Limb (tissue), 2 donors: ENCODE measurements at regions not wholly inside any gene's neighbourhood (a gene's known extent, or its start where the extent isn't known, plus 50 kb on each side); places are given as distances from the start of the nearest gene placed in this dataset.
"Not testable (repeated sequence)": the region's sequence is repeated elsewhere in the genome, so short reads cannot be mapped to it uniquely, and the experiment has no call there.

Source experiments
- DNase-seq, 2 donors: peaks; one replicate each; pipeline ENCODE4 v3.0.0-alpha.2; 2016; ENCODE audit errors: extremely low spot score in 2 of 2

DNA sequence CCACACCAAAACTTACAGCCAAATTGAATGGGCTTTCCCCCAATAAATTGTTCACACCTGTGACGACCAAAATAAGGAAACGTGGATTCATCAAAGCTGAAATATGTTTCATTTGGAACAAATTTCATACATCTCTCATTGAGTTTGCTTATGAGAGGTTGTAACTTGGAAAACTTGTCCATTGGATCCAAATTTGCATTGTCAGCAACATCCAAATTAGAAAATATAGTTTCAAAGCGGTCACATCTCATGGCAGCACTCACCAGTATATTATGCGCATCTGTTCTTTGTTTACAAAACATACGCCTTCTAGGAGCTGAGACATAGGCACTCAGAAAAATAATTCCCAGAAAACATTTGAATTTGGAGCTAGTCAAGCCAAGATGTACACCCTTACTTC, 1028.2 kb upstream of the USP15 start:
- DNase-seq, result no peak

DNA sequence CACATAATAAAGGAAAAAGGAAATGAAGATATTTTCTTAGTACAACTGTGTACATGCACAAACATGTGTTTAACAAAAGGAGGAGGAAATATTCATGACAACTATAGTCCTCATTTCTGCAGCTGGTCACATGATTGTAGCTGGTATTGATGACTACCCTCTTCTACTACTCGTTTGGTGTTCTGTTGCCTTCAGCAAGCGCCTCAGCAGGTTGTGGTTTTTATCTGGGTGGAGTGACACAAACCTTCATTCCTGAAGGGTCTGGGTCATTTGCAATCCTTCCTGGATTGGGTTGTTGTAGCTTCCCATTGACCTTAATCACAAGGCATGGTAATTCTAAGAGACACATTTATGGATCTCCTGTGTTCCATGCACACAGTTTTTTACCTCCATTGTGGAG, 1009.9 kb upstream of the USP15 start:
- DNase-seq, result no peak

DNA sequence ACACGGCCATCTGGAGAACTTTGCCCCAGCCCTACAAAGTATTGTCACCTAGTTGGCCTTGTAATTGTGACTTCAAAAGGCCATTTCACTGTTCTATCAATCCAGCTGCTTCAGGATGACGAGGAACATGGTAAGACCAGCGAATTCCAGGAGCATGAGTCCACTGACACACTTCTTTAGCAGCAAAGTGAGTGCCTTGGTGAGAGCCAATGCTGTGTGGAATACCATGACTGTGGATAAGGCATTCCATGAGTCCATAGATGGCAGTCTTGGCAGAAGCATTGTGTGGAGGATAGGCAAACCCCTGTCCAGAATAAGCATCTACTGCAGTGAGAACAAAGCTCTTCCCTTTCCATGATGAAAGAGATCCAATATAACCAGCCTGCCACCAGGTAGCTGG, 1009.1 kb upstream of the USP15 start:
- DNase-seq, result no peak

DNA sequence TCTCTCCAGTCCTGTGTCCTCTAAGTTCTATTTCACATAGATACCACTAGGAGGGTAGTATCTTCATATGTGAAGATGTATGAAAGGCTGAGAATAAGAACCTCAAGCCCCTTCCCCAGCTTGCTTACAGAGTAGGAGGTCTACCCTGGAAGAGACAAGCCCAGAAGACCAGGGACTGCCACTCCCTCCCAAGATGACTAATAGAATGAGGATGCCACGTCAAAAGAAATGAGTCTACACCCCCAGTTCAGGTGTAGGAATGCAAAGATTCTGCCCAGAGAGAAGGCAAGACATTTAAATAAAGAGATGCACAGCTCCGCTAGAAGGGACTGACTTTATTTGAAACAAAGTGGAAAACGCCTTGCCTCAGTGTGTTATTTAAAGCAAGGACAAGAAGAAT, 1006.0 kb upstream of the USP15 start:
- no peak for DNase-seq

DNA sequence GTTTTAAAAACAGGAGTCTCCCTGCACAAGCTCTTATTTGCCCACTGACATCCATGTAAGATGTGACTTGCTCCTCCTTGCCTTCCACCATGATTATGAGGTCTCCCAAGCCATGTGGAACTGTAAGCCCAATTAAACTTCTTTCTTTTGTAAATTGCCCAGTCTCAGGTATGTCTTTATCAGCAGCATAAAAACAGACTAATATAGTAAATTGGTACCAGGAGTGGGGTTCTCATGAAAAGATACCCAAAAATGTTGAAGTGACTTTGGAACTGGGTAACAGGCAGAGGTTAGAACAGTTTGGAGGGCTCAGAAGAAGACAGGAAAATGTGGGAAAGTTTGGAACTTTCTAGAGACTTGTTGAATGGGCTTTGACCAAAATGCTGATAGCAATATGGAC, 995.9 kb upstream of the USP15 start:
- not testable (repeated sequence) for DNase-seq

DNA sequence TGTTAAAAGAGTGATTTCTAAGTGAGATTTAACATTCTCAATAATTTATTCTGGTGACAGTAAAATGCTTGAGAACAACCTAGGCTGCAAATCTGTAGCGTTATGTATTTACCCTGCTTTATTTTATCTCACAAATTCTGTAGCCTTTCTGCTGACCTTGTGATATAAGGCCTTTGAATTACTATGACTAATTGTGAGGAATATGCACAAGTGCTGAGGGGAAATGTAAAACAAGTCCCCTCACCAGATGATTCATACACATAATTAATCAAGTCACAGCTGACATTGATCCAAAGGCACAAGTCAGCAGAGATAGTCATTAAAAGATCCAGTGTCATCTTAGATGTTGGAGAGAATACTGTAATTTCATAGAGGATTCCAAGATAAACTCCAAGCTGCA, 992.7 kb upstream of the USP15 start:
- DNase-seq, result no peak

DNA sequence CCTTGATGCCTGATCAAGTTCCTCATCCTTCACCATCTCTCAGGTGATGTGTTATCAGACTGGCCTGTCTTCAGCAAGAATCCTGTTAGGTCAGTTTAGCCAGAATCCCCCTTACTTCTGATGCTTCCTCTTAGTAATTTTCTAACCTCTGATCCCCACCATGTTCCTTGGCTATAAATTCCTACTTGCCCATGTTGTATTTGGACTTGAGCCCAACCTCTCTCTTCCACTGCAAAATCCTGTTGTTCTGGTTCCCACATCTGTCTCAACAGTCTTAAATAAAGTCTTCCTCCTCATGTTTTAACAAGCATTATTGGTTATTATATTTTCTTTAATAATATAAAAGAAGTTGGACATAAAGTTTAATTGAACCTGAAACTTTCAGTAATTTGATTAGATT, 987.8 kb upstream of the USP15 start:
- no peak for DNase-seq

DNA sequence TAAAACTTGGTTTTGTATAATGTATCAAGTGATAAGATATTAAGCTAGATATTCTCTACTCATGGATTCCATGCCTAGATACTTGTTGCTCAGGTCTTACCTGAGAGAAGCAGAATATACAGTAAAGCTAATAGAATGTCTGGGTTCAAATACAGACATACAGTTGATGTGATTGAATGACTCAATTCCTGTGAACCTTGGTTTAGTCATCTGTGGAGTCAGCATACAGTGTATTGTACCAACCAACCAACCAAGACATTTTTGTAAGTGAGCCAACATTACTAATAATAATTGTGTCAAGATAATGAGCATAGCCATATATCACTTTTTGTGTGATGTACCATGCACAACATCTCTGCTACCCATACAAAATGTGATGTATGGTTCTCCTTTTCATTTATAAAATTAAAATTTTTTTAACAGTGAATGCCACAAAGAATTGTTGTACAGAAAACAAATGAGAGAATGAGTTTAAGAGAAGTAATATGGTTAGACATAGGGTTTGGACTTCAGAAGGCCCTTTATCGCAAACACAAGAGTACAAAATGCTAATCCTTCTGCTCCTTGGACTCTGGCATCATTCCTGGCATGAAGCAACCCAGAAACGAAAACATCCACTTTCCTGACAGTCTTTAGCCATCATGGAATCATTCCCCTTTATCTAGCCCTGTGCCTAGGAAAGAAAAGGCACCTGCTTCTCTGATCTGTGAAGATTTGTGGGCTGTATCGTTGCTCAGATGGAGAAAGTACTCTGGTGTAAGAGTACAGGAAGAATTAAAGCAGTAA, 977.2 kb upstream of the USP15 start:
- no peak for DNase-seq

DNA sequence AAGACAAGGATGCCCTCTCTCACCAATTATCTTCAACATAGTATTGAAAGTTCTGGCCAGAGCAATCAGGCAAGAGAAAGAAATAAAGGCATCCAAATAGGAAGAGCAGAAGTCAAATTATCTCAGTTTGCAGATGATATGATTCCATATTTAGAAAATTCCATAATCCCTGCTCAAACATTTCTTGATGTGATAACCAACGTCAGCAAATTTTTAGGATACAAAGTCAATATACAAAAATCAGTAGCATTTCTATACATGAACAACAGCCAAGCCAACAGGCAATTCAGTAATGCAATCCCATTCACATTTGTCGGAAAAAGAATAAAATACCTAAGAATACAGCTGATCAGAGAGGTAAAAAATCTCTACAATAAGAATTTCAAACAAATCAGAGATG, 969.7 kb upstream of the USP15 start:
- DNase-seq, result no peak

DNA sequence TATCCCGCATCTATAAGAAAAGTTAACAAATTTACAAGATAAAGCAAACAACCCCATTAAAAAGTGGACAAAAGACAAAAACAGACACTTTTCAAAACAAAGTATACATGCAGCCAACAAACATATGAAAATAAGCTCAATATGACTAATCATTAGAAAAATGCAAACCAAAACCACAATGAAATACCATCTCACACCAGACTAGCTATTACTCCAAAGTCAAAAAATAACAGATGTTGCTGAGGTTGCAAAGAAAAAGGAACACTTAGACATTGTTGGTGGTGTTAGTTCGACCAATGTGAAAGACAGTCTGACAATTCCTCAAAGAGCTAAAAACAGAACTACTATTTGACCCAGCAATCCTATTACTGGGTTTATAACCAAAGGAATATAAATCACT, 968.6 kb upstream of the USP15 start:
- no peak for DNase-seq

DNA sequence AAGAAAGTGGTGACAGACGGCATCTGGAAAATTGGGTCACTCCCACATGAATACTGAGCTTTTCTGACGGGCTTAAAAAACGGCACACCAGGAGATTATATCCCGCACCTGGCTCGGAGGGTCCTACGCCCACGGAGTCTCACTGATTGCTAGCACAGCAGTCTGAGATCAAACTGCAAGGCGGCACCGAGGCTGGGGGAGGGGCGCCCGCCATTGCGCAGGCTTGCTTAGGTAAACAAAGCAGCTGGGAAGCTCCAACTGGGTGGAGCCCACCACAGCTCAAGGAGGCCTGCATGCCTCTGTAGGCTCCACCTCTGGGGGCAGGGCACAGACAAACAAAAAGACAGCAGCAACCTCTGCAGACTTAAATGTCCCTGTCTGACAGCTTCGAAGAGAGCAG, 966.2 kb upstream of the USP15 start:
- not testable (repeated sequence) for DNase-seq

DNA sequence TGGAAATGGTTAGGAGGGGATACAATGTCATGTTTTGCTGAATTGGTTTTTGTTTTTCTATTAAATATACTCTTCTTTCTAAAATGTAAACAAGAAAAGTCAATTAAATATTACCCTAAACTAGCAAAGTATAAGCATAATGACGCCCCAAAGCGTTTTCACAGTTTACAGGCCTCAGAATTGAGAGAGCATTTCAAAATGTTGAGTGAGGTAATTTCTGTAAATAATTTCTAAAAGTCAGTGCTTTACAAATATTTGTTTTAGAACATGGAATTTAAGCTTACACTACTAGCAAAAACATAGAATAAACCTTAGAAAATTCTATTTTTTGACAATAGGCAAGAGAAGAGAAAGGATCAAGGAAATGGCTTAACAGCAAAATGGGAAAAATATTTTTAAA, 958.4 kb upstream of the USP15 start:
- DNase-seq, result no peak

DNA sequence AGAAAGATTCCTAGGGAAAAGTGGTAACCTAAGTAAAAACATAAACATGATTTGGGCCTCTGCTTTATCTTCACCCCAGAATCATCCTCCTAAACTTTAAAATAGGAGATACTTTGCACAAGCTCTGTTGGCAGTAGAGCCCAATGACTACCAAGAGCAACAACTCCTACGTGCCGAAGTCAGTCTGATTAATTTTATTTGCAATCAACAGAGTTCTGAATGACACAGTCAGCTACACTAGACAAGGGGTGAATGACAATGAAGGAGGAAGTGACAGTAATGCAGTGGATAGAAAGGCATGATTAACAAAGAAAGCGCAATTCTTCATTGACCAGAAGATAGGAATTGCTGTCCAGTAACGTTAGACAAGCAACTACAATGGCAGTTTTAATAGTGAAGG, 957.9 kb upstream of the USP15 start:
- no peak for DNase-seq

DNA sequence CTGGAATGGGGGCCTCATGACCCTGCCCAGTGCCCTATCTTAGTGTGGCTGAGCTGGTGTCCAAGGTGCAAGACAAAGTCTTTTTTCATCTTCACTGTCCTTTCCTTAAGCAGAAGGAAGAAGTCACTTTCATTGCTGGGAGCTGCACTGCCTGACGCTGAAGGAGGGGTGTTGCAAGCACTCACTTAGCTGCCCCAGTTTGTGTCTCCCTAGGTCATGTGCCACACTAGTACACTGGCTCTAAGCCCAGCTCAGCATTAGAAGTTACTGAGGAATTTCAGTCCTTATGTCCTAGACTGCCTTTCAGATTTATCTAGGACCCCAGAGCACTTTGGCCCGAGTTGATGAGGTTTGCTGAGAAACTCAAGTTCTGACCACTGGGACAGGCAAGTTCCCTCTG, 952.0 kb upstream of the USP15 start:
- DNase-seq, result no peak

DNA sequence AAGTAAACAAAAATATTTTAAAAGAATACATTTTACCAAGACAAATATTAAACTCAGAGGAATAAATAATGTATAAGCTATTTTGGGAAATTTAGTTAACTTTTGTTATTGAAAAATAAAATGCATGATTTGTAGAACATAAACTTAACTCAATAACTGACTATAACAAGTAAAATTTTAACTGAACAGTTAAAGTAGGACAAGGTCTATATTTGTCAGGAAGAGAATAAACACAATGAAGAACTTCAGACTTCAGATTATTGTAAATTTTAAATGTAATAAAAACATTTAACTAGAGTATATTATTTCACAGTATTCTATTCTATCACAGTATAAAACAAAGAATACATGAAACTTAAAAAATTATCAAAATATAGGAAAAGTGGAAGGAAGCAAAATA, 948.8 kb upstream of the USP15 start:
- no peak for DNase-seq

DNA sequence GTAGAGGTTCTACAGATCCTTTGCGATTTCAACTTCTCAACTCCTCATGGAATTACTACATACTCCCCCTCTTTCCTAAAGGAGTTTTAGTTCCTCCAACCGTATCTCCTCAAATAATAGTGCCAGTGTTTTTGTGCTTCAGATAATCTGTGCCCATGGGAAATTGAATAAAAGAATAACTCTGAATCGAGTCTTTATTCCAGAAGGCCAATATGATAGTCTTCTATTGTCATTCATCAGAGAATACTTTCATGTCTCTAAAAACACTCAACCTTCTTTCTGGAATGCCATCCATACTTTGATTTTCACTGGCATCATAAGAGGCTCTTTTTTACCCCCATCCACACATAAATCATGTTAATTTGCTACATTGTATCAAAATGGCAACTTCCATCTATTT, 911.3 kb upstream of the USP15 start:
- no peak for DNase-seq

DNA sequence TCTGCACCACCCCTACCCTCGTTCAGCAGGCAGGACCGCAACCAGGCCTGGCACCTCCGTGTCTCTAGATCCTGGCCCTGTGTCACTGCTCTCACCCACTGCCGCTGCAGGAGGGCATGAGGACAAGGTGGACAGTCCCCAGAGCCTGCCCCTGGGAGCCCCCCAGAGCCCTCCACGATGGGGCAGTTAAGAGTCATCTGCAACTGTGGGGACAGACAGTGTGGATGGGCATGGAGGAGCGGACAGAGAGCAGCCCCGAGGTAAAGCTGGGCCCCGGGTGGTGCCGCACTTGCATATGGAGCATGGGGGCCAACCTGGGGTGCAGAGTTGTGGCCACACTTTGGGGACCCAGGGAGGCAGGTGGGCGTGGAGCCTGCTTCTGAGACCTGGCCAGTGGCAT, 905.1 kb upstream of the USP15 start:
- DNase-seq, result no peak

DNA sequence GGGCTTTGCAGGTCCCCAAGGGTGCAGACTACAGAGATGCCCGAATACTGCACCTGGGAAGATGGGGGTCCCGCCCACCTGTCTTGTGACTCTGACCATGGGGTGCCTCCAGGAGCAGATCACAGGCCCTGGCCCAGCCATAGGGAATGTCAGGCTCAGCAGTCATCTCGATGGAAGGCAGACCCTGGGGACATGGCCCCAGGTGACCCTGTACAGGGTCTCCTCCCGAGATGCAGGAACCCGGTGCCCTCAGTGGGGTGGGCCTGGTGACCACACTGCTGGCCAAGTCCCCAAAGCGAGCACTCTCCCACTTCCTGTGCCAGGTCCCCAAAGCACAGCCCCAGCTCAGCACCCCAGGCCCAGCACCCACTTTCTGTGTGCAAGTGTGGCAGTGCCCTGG, 903.7 kb upstream of the USP15 start:
- DNase-seq, result no peak

DNA sequence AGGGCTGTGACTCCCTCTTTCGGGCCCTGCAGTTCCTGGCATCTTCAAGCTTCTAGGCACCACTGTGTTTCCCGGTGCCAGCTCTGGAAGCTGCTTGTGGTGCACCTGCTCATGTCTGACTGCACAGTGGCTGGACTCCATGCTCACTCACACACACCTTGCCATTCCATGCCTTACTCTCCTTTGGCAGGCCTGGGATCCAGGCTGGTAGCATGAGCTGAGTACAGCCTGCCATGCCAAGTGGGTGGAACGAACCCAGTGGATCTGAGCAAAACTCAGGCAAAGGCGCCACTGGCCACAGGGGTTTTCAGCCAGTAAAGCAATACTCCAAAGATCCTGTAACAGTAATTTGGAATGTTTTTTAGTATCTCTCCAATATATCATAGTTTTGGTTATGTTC, 902.7 kb upstream of the USP15 start:
- no peak for DNase-seq

DNA sequence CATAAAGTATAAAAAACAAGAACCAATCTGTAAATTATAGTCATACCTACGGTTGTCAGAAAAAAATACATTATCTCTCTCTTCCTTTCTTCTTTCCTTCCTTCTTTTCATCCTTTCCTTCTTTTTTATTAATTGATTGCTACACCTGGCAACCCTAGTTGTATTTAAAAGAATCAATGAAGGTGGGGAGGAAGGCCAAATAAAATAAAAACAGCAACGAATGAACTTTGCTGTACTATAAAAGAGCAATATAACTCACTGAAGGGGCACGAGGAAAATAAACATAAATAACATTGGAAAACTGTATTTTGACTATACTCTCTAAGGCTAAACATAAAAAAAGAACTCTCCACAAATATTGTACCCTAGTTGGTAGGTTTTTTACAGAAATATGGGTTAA, 898.2 kb upstream of the USP15 start:
- DNase-seq, result no peak

DNA sequence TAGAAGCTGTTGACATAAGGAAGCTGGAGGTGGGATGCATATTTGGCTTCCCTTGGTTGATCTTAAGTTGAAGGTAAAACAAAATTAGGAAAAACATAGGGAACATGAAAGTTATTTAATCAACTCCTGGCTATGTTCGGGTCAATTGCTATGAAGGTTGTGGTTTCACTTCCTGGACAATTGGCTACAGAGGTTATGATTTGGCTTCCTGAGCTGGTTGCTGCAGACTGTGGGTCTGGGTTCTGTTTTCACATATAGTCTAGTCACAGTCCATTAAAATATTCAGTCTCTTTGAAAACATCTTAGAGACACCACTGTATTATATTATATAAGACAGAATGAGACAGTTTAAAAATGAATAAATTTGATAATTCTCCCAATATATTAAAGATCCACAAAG, 895.2 kb upstream of the USP15 start:
- DNase-seq, result no peak

DNA sequence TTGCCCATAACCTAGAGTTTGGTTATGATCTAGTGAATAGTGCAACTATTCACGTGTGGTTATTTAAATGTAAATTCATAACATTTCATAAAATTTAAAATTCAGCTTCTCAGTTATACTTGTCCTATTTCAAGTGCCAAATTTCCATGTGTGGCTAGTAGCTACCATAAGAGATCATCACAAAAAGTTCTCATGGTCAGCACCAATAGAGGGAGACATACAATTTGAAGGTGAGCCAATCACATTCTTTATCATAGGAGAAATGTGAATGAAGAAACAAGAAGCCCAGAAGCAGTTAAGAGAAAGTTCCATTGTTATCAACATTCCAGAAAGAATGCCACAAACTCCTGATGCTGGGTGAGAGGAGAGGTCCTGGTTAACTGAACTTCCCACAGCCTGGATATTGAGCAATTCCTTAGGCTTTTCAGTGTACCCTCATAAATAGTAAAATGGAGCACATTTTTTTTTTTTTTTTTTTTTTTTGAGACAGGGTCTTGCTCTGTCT, 892.9 kb upstream of the USP15 start:
- no peak for DNase-seq

DNA sequence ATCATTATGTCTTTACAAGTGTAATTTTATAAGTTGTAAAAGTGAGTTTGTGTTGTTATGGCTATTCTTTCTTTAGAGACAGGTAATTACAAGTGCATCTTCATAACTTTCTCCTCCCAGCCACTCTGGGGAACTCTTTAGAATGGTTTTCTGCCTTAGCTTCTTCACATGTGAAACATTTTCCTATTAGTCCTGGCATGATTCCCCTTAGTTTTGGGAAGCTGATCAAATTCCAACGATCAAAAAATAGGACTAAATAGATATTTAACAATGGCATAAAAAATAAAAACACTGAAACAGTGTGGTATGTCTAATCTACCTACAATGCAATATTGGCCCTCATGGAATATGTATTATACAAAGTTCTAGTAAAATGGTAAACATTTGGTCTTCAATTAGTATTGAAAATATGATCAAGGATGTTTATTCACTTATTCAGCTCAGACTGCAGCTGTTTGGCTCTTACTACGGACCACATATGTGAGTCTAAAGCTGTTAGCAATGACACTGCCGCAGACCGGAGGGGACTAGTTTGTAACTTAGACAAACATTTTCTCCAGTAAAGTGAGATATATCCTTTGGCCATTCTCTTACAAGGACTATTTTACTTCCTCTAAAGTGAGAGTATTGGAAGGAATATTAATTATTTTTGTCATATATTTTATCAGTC, 890.8 kb upstream of the USP15 start:
- peak in 1 of 2 donors; percentile 14 for DNase-seq
